ENCODE measurements at regions not wholly inside any gene's neighbourhood (a gene's known extent, or its start where the extent isn't known, plus 50 kb on each side); places are given as distances from the start of the nearest gene placed in this dataset.

- Histone ChIP-seq H3K9ac (no peak overlapping the region), H3K27me3 (no peaks in the 10 kb centered on the region), H4K20me1 (no peaks in the 10 kb centered on the region), H3K9me3 (no peaks in the 10 kb centered on the region), H3K4me2 (no peak overlapping the region), H3K4me3 (no peak overlapping the region), H3K4me1 (no peaks in the 10 kb centered on the region), H3K27ac (no peak overlapping the region), H3K36me3 (no peaks in the 10 kb centered on the region)
- no peak for TF ChIP-seq Cebpa-rat (IDR thresholded peaks at IDR 0.05)
These were observed 60.9 kb upstream of the CHRM2 start for GRCh38 chr7:136807598-136807997.

DNA sequence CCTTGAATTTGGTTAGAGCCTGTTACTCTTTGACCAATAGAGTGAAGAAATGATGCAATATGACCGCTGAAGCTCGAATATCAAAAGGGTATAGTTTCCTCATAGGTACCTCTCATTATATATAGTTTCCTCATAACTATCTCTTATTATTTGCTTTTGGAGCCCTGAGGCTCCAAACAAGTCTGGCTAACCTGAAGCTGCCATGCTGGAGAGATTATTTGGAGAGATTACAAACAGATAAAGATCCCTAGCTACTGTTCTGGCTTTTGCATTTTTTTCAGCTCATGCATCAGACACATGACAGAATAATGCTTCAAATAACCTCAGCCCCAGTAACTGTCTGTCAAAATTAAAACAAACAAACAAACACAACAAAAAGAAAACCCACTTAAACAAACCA, 65.4 kb upstream of the CHRM2 start:
- H3K4me2 ChIP-seq = no peak overlapping the region
- no peak overlapping the region for H3K4me3 ChIP-seq
- H3K9me3 ChIP-seq = no peaks in the 10 kb centered on the region
- H3K27me3 ChIP-seq = no peaks in the 10 kb centered on the region
- no peaks in the 10 kb centered on the region for H4K20me1 ChIP-seq
- no peak overlapping the region for H3K27ac ChIP-seq
- H3K4me1 ChIP-seq = no peaks in the 10 kb centered on the region
- no peak overlapping the region for H3K9ac ChIP-seq
- no peak for TF ChIP-seq Cebpa-rat (IDR thresholded peaks at IDR 0.05)
- H3K36me3 ChIP-seq = no peaks in the 10 kb centered on the region

- Histone ChIP-seq H3K27me3 (no peaks in the 10 kb centered on the region), H3K4me2 (no peak overlapping the region), H3K4me1 (no peaks in the 10 kb centered on the region), H3K4me3 (no peak overlapping the region), H3K9ac (no peak overlapping the region), H3K36me3 (no peaks in the 10 kb centered on the region), H3K9me3 (no peaks in the 10 kb centered on the region), H3K27ac (no peak overlapping the region), H4K20me1 (no peaks in the 10 kb centered on the region)
- TF ChIP-seq Cebpa-rat (IDR thresholded peaks at IDR 0.05) = no peak
These were observed 84.5 kb upstream of the CHRM2 start for GRCh38 chr7:136783934-136784333.

DNA sequence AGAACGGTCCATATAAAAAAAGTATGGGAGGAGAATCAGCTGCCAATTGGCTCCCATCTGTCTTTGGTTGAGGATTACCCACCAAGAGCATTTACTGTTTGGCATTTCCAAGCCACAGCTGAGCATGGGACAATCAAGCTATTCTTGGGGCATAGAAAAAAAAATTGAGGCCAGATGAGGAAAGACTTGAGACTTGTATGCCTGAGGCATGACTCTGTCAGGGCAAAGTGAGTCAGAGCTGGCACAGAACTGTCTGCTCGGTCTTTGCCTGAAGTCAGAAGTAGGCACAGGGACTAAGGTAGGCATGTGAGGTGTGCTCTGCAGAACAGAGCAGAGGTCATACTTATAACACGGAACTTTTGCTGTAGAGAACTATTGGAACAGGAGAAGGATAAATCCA, 126.5 kb upstream of the CHRM2 start:
- H4K20me1 ChIP-seq = no peaks in the 10 kb centered on the region
- H3K4me1 ChIP-seq = no peaks in the 10 kb centered on the region
- no peaks in the 10 kb centered on the region for H3K27me3 ChIP-seq
- H3K4me2 ChIP-seq = no peak overlapping the region
- no peak for TF ChIP-seq Cebpa-rat (IDR thresholded peaks at IDR 0.05)
- H3K36me3 ChIP-seq = no peaks in the 10 kb centered on the region
- H3K9me3 ChIP-seq = peaks cover 20% of the 10 kb centered on the region
- no peak overlapping the region for H3K9ac ChIP-seq
- H3K27ac ChIP-seq = no peak overlapping the region
- H3K4me3 ChIP-seq = no peak overlapping the region

GRCh38 chr7:136728945-136729344, 139.5 kb upstream of the CHRM2 start:
- no peaks in the 10 kb centered on the region for H3K4me1 ChIP-seq
- H3K36me3 ChIP-seq = no peaks in the 10 kb centered on the region
- no peak overlapping the region for H3K4me2 ChIP-seq
- no peak overlapping the region for H3K4me3 ChIP-seq
- no peaks in the 10 kb centered on the region for H4K20me1 ChIP-seq
- no peaks in the 10 kb centered on the region for H3K27me3 ChIP-seq
- no peak for TF ChIP-seq Cebpa-rat (IDR thresholded peaks at IDR 0.05)
- H3K27ac ChIP-seq = no peak overlapping the region
- H3K9me3 ChIP-seq = no peaks in the 10 kb centered on the region
- no peak overlapping the region for H3K9ac ChIP-seq

DNA sequence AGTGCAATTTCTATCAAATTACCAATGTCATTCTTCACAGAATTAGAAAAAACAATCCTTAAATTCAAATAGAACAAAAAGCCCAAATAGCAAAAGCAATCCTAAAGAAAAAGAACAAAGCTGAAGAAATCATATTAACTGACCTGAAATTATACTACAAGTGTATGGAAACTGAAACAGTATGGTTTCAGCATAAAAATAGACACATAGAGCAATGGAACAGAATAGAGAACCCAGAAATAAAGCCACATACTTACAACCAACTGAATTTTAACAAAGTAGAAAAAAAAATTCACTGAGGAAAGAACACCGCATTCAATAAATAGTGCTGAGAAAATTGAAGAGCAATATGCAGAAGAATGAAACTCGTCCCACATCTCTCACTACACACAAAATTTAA, 142.0 kb upstream of the CHRM2 start:
- no peak overlapping the region for H3K9ac ChIP-seq
- no peaks in the 10 kb centered on the region for H3K36me3 ChIP-seq
- no peak overlapping the region for H3K4me2 ChIP-seq
- no peak overlapping the region for H3K27ac ChIP-seq
- H4K20me1 ChIP-seq = no peaks in the 10 kb centered on the region
- no peaks in the 10 kb centered on the region for H3K4me1 ChIP-seq
- H3K4me3 ChIP-seq = no peak overlapping the region
- no peak for TF ChIP-seq Cebpa-rat (IDR thresholded peaks at IDR 0.05)
- no peaks in the 10 kb centered on the region for H3K9me3 ChIP-seq
- no peaks in the 10 kb centered on the region for H3K27me3 ChIP-seq

GRCh38 chr7:136717910-136718557, 150.4 kb upstream of the CHRM2 start:
- TF ChIP-seq Cebpa-rat (IDR thresholded peaks at IDR 0.05) = no peak
- no peaks in the 10 kb centered on the region for H3K27me3 ChIP-seq
- no peaks in the 10 kb centered on the region for H3K4me1 ChIP-seq
- H3K9ac ChIP-seq = no peak overlapping the region
- H3K9me3 ChIP-seq = no peaks in the 10 kb centered on the region
- no peak overlapping the region for H3K27ac ChIP-seq
- H4K20me1 ChIP-seq = no peaks in the 10 kb centered on the region
- no peak overlapping the region for H3K4me2 ChIP-seq
- no peaks in the 10 kb centered on the region for H3K36me3 ChIP-seq
- H3K4me3 ChIP-seq = no peak overlapping the region

DNA sequence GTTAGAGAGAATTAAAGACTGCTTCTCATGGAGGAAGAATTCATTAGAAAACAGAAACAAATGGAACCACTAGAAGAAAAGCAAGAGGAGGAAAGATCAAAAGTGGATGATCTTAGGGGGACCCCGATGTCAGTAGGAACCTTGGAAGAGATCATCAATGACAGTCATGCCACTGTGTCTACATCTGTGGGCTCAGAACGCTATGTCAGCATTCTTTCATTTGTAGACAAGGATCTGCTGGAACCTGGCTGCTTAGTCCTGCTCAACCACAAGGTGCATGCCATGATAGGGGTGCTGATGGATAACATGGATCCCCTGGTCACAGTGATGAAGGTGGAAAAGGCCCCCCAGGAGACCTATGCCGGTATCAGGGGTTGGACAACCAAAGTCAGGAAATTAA, 154.4 kb upstream of the CHRM2 start:
- Histone ChIP-seq H3K4me2 (no peak overlapping the region), H3K9ac (no peak overlapping the region), H3K4me1 (no peaks in the 10 kb centered on the region), H3K9me3 (no peaks in the 10 kb centered on the region), H3K27me3 (no peaks in the 10 kb centered on the region), H4K20me1 (no peaks in the 10 kb centered on the region), H3K4me3 (no peak overlapping the region), H3K27ac (no peak overlapping the region), H3K36me3 (no peaks in the 10 kb centered on the region)
- TF ChIP-seq Cebpa-rat (IDR thresholded peaks at IDR 0.05) = no peak

GRCh38 chr7:136710751-136711150, 157.7 kb upstream of the CHRM2 start:
- no peaks in the 10 kb centered on the region for H3K4me1 ChIP-seq
- H3K9ac ChIP-seq = no peak overlapping the region
- no peak overlapping the region for H3K4me2 ChIP-seq
- TF ChIP-seq Cebpa-rat (IDR thresholded peaks at IDR 0.05) = no peak
- H3K27me3 ChIP-seq = no peaks in the 10 kb centered on the region
- H4K20me1 ChIP-seq = no peaks in the 10 kb centered on the region
- no peak overlapping the region for H3K27ac ChIP-seq
- no peak overlapping the region for H3K4me3 ChIP-seq
- H3K9me3 ChIP-seq = no peaks in the 10 kb centered on the region
- H3K36me3 ChIP-seq = no peaks in the 10 kb centered on the region

DNA sequence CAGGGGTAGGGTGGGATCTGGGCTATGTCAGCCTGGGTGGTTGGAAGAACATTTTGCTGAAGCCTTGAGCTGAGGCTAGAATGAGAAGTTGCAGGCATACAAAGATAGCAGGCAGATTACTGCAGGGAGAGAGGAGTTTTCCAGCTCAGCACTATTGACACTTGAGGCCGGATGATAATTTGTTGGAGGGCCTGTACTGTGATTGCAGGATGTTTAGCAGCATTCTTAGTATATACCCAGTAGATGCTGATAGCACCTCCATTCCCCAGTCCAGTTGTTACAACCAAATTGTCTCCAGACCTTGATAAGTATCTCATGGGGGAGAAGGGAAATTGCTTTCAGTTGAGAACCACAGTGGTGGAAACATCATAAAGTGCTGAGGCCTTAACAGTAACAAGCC, 158.6 kb upstream of the CHRM2 start:
- H3K4me1 ChIP-seq = no peaks in the 10 kb centered on the region
- no peaks in the 10 kb centered on the region for H3K36me3 ChIP-seq
- H3K4me2 ChIP-seq = no peak overlapping the region
- H3K9ac ChIP-seq = no peak overlapping the region
- H3K27me3 ChIP-seq = no peaks in the 10 kb centered on the region
- H3K9me3 ChIP-seq = no peaks in the 10 kb centered on the region
- H3K4me3 ChIP-seq = no peak overlapping the region
- H4K20me1 ChIP-seq = no peaks in the 10 kb centered on the region
- no peak for TF ChIP-seq Cebpa-rat (IDR thresholded peaks at IDR 0.05)
- H3K27ac ChIP-seq = no peak overlapping the region

GRCh38 chr7:136702913-136703312, 165.5 kb upstream of the CHRM2 start:
- Histone ChIP-seq H3K4me3 (no peak overlapping the region), H3K4me2 (no peak overlapping the region), H3K4me1 (no peaks in the 10 kb centered on the region), H3K9me3 (no peaks in the 10 kb centered on the region), H3K27me3 (no peaks in the 10 kb centered on the region), H3K36me3 (no peaks in the 10 kb centered on the region), H4K20me1 (no peaks in the 10 kb centered on the region), H3K27ac (no peak overlapping the region), H3K9ac (no peak overlapping the region)
- TF ChIP-seq Cebpa-rat (IDR thresholded peaks at IDR 0.05) = no peak

All from BLaER1 (cell line).